Fibroblast of lung (primary cell): ENCODE measurements at regions not wholly inside any gene's neighbourhood (a gene's known extent, or its start where the extent isn't known, plus 50 kb on each side); places are given as distances from the start of the nearest gene placed in this dataset.

Experiments used
- DNase-seq, 2 donors: peaks; one replicate each; pipeline versions ENCODE4 v3.0.0 to v3.0.0-alpha.2; 2010; ENCODE audit warnings: low read depth in 2 of 2
- H2AFZ ChIP-seq: 2 replicates; pipeline ENCODE4 v1.5.1; 2012; ENCODE audit warnings: low read length, control low read depth, inconsistent platforms
- H3K27ac ChIP-seq: 2 replicates; pipeline ENCODE4 v1.5.1; 2011; ENCODE audit warnings: low read length, control low read depth; ENCODE audit not compliant: insufficient read depth
- H3K27me3 ChIP-seq: 2 replicates; pipeline ENCODE4 v1.5.1; 2011; ENCODE audit warnings: mild to moderate bottlenecking, low read length; ENCODE audit not compliant: control insufficient read depth, insufficient read depth
- H3K36me3 ChIP-seq: 2 replicates; pipeline ENCODE4 v1.5.1; 2011; ENCODE audit warnings: low read length; ENCODE audit not compliant: control insufficient read depth, insufficient read depth
- H3K4me1 ChIP-seq: 2 replicates; pipeline ENCODE4 v1.5.1; 2011; ENCODE audit warnings: low read length; ENCODE audit not compliant: control insufficient read depth, insufficient read depth; ENCODE audit errors: extremely low read depth
- H3K4me2 ChIP-seq: 2 replicates; pipeline ENCODE4 v1.5.1; 2011; ENCODE audit warnings: low read length, control low read depth; ENCODE audit not compliant: insufficient read depth; ENCODE audit errors: extremely low read depth
- H3K4me3 ChIP-seq, 4 experiments: fragments of 200-600 bp in 1 of 4; sonication (generic) in 1 of 4; replicated peaks in 1 of 4; 2 replicates each; pipeline ENCODE4 v1.5.1; 2011 to 2016; ENCODE audit warnings: low read length in 4 of 4, low read depth in 3 of 4, mild to moderate bottlenecking in 3 of 4, control low read depth in 2 of 4, inconsistent platforms in 1 of 4, mixed read lengths in 1 of 4; ENCODE audit not compliant: insufficient read depth in 1 of 4; ENCODE audit errors: control extremely low read depth in 1 of 4
- H3K79me2 ChIP-seq: 2 replicates; pipeline ENCODE4 v1.5.1; 2012; ENCODE audit warnings: mild to moderate bottlenecking, low read length, inconsistent platforms; ENCODE audit not compliant: control insufficient read depth, insufficient read depth
- H3K9ac ChIP-seq: 2 replicates; pipeline ENCODE4 v1.5.1; 2011; ENCODE audit warnings: mild to moderate bottlenecking, low read length, control low read depth; ENCODE audit not compliant: insufficient read depth
- H3K9me3 ChIP-seq: 2 replicates; pipeline ENCODE4 v1.5.1; 2012; ENCODE audit warnings: low read depth, low read length; ENCODE audit not compliant: control insufficient read depth, insufficient read depth
- H4K20me1 ChIP-seq: 2 replicates; pipeline ENCODE4 v1.5.1; 2011; ENCODE audit warnings: low read length; ENCODE audit not compliant: control insufficient read depth, insufficient read depth; ENCODE audit errors: extremely low read depth
- EZH2 ChIP-seq: IDR thresholded peaks from 2 replicates; pipeline ENCODE4 v1.5.1; 2012; ENCODE audit warnings: low read length, control low read depth, mild to moderate bottlenecking; ENCODE audit errors: missing control alignments
- TF ChIP-seq, protein P1 (sequence below), 2 donors: IDR thresholded peaks in 1 of 2; conservative IDR thresholded peaks in 1 of 2; 1 replicate in 1 of 2; 2 replicates in 1 of 2; pipeline ENCODE4 v1.5.1; 2011 to 2012; ENCODE audit warnings: low read length in 2 of 2, control low read depth in 1 of 2, inconsistent platforms in 1 of 2, low read depth in 1 of 2, mild to moderate bottlenecking in 1 of 2

DNA sequence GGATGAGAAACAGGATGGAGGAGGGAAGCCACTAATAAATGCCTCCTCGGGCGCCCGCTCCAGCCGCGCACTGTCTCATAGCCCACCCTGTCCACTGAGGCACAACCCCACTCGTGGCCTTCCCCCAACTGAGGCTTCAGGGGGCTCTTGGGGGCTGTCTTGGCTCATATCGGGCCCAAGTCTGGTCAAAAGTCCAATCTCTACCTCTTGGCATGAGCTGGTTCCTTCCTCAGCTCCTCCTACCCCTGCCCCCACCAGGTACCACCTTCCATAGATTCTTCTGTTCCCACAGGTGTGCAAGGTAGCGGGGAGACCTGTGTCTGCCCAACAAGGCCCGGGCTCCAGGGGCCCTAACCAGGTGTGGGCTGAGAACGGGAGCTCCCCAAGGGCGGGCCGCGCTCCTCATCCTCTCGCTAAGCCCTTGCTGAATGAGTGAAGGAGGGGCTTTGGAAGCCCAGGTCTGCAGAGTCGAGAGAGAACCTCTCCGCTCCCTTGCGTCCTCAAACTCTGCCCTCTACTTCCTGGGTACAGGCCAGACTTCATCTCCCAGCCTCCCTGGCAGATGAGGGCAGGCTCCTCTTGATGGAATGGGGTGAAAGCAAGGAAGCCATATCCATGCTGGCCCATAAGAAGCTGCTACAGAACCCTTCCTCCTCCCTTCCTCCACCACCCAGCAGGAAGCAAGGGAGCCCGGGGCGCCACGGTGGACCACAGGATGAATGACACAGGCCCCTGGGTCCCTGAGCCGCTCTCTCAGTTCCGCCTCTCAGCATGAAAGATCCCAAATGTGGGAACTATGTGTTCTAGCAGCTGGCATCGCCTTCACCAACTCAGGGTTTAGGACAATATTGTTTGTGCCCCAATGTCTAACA lies 74.7 kb downstream of the PSMG1 start:
- Histone ChIP-seq H3K4me1 (peaks cover 6% of the 10 kb centered on the region), H3K9ac (no peak overlapping the region), H3K9me3 (no peaks in the 10 kb centered on the region), H3K79me2 (no peaks in the 10 kb centered on the region), H3K4me2 (no peak overlapping the region), H3K27ac (no peak overlapping the region), H3K27me3 (no peaks in the 10 kb centered on the region), H3K4me3 (no peak overlapping the region), H3K36me3 (no peaks in the 10 kb centered on the region), H2AFZ (no peak overlapping the region), H4K20me1 (no peaks in the 10 kb centered on the region)
- no peak for DNase-seq
- TF ChIP-seq, protein P1, sequence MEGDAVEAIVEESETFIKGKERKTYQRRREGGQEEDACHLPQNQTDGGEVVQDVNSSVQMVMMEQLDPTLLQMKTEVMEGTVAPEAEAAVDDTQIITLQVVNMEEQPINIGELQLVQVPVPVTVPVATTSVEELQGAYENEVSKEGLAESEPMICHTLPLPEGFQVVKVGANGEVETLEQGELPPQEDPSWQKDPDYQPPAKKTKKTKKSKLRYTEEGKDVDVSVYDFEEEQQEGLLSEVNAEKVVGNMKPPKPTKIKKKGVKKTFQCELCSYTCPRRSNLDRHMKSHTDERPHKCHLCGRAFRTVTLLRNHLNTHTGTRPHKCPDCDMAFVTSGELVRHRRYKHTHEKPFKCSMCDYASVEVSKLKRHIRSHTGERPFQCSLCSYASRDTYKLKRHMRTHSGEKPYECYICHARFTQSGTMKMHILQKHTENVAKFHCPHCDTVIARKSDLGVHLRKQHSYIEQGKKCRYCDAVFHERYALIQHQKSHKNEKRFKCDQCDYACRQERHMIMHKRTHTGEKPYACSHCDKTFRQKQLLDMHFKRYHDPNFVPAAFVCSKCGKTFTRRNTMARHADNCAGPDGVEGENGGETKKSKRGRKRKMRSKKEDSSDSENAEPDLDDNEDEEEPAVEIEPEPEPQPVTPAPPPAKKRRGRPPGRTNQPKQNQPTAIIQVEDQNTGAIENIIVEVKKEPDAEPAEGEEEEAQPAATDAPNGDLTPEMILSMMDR (conservative IDR thresholded peaks at IDR 0.05 in 1 of 2, IDR thresholded peaks at IDR 0.05 in 1 of 2; ENCODE audit: low read depth in 1 of 2, low read length in 2 of 2) = no peak
- no peak for TF ChIP-seq EZH2

DNA sequence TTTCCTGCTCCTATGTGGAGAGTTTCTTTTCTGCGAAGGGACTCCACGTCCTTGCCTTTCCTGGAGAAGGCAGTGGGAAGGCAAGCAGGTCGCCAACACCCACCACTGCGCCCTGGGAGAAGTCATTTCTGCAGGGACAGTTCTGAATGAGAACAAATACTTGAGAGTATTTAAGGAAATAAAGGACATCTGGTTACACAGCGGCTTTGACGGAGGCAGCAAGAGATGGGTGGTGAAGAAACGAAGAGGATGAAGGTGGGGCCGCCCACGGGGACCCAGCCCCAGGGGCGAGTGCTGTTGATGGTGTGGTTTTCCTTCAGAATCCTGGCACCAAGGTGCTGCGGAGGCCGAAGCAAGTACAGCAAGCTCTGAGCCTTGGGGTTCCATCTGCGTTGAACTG lies 75.5 kb downstream of the PSMG1 start:
- no peak overlapping the region for H3K4me3 ChIP-seq
- H3K36me3 ChIP-seq = no peaks in the 10 kb centered on the region
- DNase-seq = no peak
- no peak overlapping the region for H2AFZ ChIP-seq
- H3K4me2 ChIP-seq = no peak overlapping the region
- H3K79me2 ChIP-seq = no peaks in the 10 kb centered on the region
- peaks cover 6% of the 10 kb centered on the region for H3K4me1 ChIP-seq
- TF ChIP-seq, protein P1 (conservative IDR thresholded peaks at IDR 0.05 in 1 of 2, IDR thresholded peaks at IDR 0.05 in 1 of 2; ENCODE audit: low read depth in 1 of 2, low read length in 2 of 2) = no peak
- TF ChIP-seq EZH2 = no peak
- no peak overlapping the region for H3K9ac ChIP-seq
- H3K27me3 ChIP-seq = no peaks in the 10 kb centered on the region
- no peaks in the 10 kb centered on the region for H3K9me3 ChIP-seq
- H4K20me1 ChIP-seq = no peaks in the 10 kb centered on the region
- no peak overlapping the region for H3K27ac ChIP-seq

GRCh38 chr21:39106881-39107462 lies 76.3 kb downstream of the PSMG1 start:
- no peak for DNase-seq
- Histone ChIP-seq H3K27ac (no peak overlapping the region), H4K20me1 (no peaks in the 10 kb centered on the region), H3K4me1 (peaks cover 6% of the 10 kb centered on the region), H3K27me3 (no peaks in the 10 kb centered on the region), H3K9me3 (no peaks in the 10 kb centered on the region), H2AFZ (no peak overlapping the region), H3K9ac (no peak overlapping the region), H3K4me3 (no peak overlapping the region), H3K79me2 (no peaks in the 10 kb centered on the region), H3K4me2 (no peak overlapping the region), H3K36me3 (no peaks in the 10 kb centered on the region)
- TF ChIP-seq EZH2 = no peak
